Effector memory CD8-positive, alpha-beta T cell (primary cell): ENCODE measurements at regions not wholly inside any gene's neighbourhood (a gene's known extent, or its start where the extent isn't known, plus 50 kb on each side); places are given as distances from the start of the nearest gene placed in this dataset.
"Not testable (repeated sequence)": the region's sequence is repeated elsewhere in the genome, so short reads cannot be mapped to it uniquely, and the experiment has no call there.

Experiments
- ATAC-seq: fragments of 150-1000 bp; cut with Tn5 transposase; replicated peaks from 2 replicates; pipeline ENCODE4 v1.10.0; 2021; ENCODE audit warnings: mild to moderate bottlenecking, moderate library complexity
- DNase-seq, 3 experiments: peaks; one replicate each; pipeline ENCODE4 v3.0.0; 2021
- H3K27ac Mint-ChIP-seq, 2 donors: one replicate each; pipeline ENCODE4 v1.8.0; 2022; ENCODE audit warnings: mild to moderate bottlenecking in 2 of 2, mixed read lengths in 2 of 2, moderate library complexity in 2 of 2
- H3K27me3 Mint-ChIP-seq, 2 donors: one replicate each; pipeline ENCODE4 v1.8.0; 2022; ENCODE audit warnings: mixed read lengths in 2 of 2
- H3K36me3 Mint-ChIP-seq: one replicate; pipeline ENCODE4 v1.8.0; 2022; ENCODE audit warnings: mild to moderate bottlenecking, moderate library complexity, mixed read lengths; ENCODE audit not compliant: insufficient read depth
- H3K4me1 Mint-ChIP-seq, 2 donors: one replicate each; pipeline ENCODE4 v1.8.0; 2022; ENCODE audit warnings: low read depth in 2 of 2, mixed read lengths in 2 of 2
- H3K4me3 Mint-ChIP-seq, 2 donors: one replicate each; pipeline ENCODE4 v1.8.0; 2022; ENCODE audit warnings: mild to moderate bottlenecking in 2 of 2, mixed read lengths in 2 of 2, moderate library complexity in 2 of 2
- H3K9me3 Mint-ChIP-seq, 2 donors: one replicate each; pipeline ENCODE4 v1.8.0; 2022; ENCODE audit warnings: mixed read lengths in 2 of 2

DNA sequence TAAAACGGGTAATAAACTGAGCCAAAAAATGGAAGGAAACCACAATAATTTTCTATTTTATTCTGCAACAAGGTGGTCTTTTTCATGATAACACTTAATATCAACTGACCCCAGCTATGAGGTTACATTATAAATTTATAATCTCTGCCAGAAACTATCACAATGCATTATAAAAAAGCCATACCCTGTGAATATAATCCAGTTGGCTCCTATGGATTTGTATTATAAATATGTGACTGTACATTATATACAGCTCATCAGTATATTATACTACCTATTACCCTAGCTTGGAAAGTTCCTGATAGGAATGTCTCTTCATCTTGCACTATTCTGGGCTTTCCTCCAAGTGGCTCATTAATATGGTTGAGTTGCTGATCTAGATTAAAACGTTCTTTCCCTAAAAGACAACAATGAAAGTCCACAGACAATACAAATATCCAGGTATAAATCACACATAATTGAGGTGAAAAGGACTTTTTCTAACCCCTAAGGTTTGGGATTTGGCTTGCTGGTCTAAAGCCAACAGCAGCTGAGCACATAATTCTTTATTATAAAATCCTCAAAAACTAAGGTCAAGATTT lies 487.7 kb downstream of the TTLL7 start:
- Mint-ChIP-seq H3K27me3 (no peaks in the 10 kb centered on the region), H3K36me3 (no peaks in the 10 kb centered on the region), H3K4me3 (no peak overlapping the region), H3K27ac (no peak overlapping the region), H3K4me1 (no peaks in the 10 kb centered on the region), H3K9me3 (peaks cover 0 to 1% of the 10 kb centered on the region in 2 donors)
- DNase-seq (no peak), ATAC-seq (no peak)

DNA sequence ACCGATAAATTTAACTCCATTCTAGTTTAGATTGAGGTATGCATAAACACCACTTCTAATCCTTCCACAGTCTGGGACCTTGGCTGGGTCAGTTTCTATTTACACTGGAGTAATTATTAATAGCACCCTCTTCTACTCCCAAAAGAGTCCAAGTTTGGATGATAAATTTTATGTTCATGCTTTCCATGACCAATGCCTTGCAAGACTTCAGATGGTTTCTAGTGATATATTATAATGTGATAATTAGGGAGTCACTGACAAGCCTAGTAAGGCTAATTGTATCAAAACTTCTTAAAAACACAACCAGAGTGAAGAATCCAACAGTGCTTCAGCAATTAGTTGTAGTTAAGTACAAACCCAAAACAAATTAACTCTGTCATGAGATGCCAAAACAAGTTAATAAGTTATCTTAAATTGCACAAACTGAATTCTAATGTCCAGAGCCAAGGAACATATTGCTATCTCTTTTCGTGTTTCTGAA lies 489.6 kb downstream of the TTLL7 start:
- Mint-ChIP-seq H3K4me3 (no peak overlapping the region), H3K36me3 (no peaks in the 10 kb centered on the region), H3K4me1 (no peaks in the 10 kb centered on the region), H3K27ac (no peak overlapping the region), H3K27me3 (no peaks in the 10 kb centered on the region), H3K9me3 (peaks cover 1 to 12% of the 10 kb centered on the region in 2 donors)
- DNase-seq (no peak), ATAC-seq (no peak)

- DNase-seq (no peak), ATAC-seq (no peak)
- Mint-ChIP-seq H3K27me3 (no peaks in the 10 kb centered on the region), H3K4me3 (no peak overlapping the region), H3K36me3 (no peaks in the 10 kb centered on the region), H3K27ac (no peak overlapping the region), H3K4me1 (no peaks in the 10 kb centered on the region), H3K9me3 (peaks cover 1 to 12% of the 10 kb centered on the region in 2 donors)
Observed at GRCh38 chr1:83508485-83509151, 490.3 kb downstream of the TTLL7 start.

- H3K4me1 Mint-ChIP-seq: no peaks in the 10 kb centered on the region
- H3K9me3 Mint-ChIP-seq: peaks cover 2 to 20% of the 10 kb centered on the region in 2 donors
- DNase-seq (no peak), ATAC-seq (no peak)
- no peaks in the 10 kb centered on the region for H3K27me3 Mint-ChIP-seq
- H3K4me3 Mint-ChIP-seq: no peak overlapping the region
- H3K36me3 Mint-ChIP-seq: no peaks in the 10 kb centered on the region
- no peak overlapping the region for H3K27ac Mint-ChIP-seq
Observed at GRCh38 chr1:83505148-83505547, 493.8 kb downstream of the TTLL7 start.

DNA sequence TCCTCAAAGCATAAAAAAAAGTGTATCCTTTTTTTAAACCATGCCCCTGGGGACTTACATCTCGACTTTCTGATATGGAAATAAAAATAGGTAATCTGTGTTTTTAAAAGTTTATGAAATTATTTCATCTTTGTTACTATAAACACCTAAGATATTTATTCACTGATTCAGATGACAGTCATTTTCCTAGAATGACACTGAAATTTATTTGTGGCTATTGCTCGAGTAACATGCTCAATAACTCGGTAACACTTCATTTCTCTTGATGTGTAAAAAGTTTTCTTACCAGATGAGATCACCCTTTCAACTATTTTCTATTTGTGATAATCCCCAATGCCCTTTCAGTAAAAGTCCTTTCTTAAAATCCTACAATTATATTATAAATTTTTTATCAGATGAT lies 495.8 kb downstream of the TTLL7 start:
- H3K9me3 Mint-ChIP-seq: peaks cover 2 to 28% of the 10 kb centered on the region in 2 donors
- H3K36me3 Mint-ChIP-seq: no peaks in the 10 kb centered on the region
- DNase-seq: no peak
- no peaks in the 10 kb centered on the region for H3K4me1 Mint-ChIP-seq
- no peak overlapping the region for H3K4me3 Mint-ChIP-seq
- ATAC-seq: no peak
- H3K27ac Mint-ChIP-seq: no peak overlapping the region
- no peaks in the 10 kb centered on the region for H3K27me3 Mint-ChIP-seq

DNA sequence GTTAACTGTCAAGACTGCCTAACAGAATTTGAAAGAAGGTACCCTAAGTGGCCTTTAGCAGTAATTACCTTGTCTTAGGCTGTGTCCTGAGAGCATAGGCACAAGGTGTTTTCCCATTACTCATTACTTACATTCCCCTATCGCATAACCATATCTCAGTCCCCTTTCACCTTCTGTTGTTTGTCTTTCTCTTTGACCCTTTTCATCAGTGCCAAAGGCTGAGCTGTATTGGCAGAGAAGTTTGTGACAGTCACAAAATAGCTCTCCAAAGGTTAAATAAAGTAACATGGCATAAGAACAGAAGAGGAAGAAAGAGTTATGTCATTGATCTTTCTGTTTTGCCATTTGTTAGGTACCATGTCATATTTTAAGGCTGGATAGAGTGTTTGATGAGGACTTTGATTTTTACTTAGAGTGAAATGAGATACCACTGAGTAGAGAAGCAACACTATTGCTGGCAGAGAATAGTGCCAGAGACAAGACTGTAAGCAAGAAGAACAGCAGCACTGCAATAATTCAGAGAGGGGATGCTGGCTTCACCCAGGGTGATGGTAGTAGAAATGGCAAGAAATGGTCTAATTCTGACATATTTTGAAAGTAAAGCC lies 497.8 kb downstream of the TTLL7 start:
- no peaks in the 10 kb centered on the region for H3K4me1 Mint-ChIP-seq
- H3K36me3 Mint-ChIP-seq: no peaks in the 10 kb centered on the region
- DNase-seq (no peak), ATAC-seq (no peak)
- H3K4me3 Mint-ChIP-seq: no peak overlapping the region
- H3K27ac Mint-ChIP-seq: no peak overlapping the region
- peaks cover 2 to 30% of the 10 kb centered on the region in 2 donors for H3K9me3 Mint-ChIP-seq
- H3K27me3 Mint-ChIP-seq: no peaks in the 10 kb centered on the region

GRCh38 chr1:83500531-83500930 lies 498.4 kb downstream of the TTLL7 start:
- no peak overlapping the region for H3K27ac Mint-ChIP-seq
- no peak overlapping the region for H3K4me3 Mint-ChIP-seq
- DNase-seq (no peak), ATAC-seq (no peak)
- peaks cover 2 to 30% of the 10 kb centered on the region in 2 donors for H3K9me3 Mint-ChIP-seq
- no peaks in the 10 kb centered on the region for H3K27me3 Mint-ChIP-seq
- H3K4me1 Mint-ChIP-seq: no peaks in the 10 kb centered on the region
- H3K36me3 Mint-ChIP-seq: no peaks in the 10 kb centered on the region

- H3K4me3 Mint-ChIP-seq: no peak overlapping the region
- H3K9me3 Mint-ChIP-seq: peaks cover 2 to 25% of the 10 kb centered on the region in 2 donors
- no peak for DNase-seq
- no peak for ATAC-seq
- H3K4me1 Mint-ChIP-seq: no peaks in the 10 kb centered on the region
- H3K27me3 Mint-ChIP-seq: no peaks in the 10 kb centered on the region
- H3K27ac Mint-ChIP-seq: no peak overlapping the region
- no peaks in the 10 kb centered on the region for H3K36me3 Mint-ChIP-seq
Observed at GRCh38 chr1:83499998-83500397, 498.9 kb downstream of the TTLL7 start.

DNA sequence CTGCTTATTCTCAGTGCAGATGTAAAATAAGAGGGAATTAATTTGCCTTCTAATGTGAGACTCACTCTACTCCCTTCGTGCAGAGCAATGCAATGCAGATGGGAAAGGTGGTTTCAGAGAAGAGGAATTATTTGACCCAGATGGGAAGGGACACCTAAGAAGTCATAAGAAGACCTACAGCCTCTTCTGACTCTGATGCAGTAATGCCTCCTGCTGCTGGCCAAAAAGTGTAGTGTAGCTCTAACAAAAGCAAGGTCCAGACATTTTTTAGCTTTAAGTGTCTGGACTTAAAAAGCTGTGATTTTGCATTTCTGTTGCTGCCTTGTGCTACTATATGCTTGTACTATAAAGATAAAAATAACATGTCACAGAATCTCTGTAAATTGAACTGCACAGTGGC lies 501.4 kb downstream of the TTLL7 start:
- no peaks in the 10 kb centered on the region for H3K36me3 Mint-ChIP-seq
- peaks cover 3 to 23% of the 10 kb centered on the region in 2 donors for H3K9me3 Mint-ChIP-seq
- no peak overlapping the region for H3K27ac Mint-ChIP-seq
- H3K4me1 Mint-ChIP-seq: no peaks in the 10 kb centered on the region
- no peak overlapping the region for H3K4me3 Mint-ChIP-seq
- DNase-seq (no peak), ATAC-seq (no peak)
- H3K27me3 Mint-ChIP-seq: no peaks in the 10 kb centered on the region

GRCh38 chr1:83495560-83495959 lies 503.4 kb downstream of the TTLL7 start:
- Mint-ChIP-seq H3K4me1 (no peaks in the 10 kb centered on the region), H3K36me3 (no peaks in the 10 kb centered on the region), H3K27ac (no peak overlapping the region), H3K27me3 (no peaks in the 10 kb centered on the region), H3K4me3 (no peak overlapping the region), H3K9me3 (peaks cover 2 to 15% of the 10 kb centered on the region in 2 donors)
- DNase-seq: no peak
- no peak for ATAC-seq

- Mint-ChIP-seq H3K27me3 (no peaks in the 10 kb centered on the region), H3K9me3 (peaks cover 2 to 15% of the 10 kb centered on the region in 2 donors), H3K36me3 (no peaks in the 10 kb centered on the region), H3K4me1 (no peaks in the 10 kb centered on the region), H3K27ac (no peak overlapping the region), H3K4me3 (no peak overlapping the region)
- ATAC-seq (no peak), DNase-seq (no peak)
Observed at GRCh38 chr1:83493633-83494032, 505.3 kb downstream of the TTLL7 start.

- H3K36me3 Mint-ChIP-seq: no peaks in the 10 kb centered on the region
- H3K27me3 Mint-ChIP-seq: no peaks in the 10 kb centered on the region
- H3K4me3 Mint-ChIP-seq: no peak overlapping the region
- H3K4me1 Mint-ChIP-seq: no peaks in the 10 kb centered on the region
- DNase-seq: no peak
- H3K9me3 Mint-ChIP-seq: peaks cover 4 to 15% of the 10 kb centered on the region in 2 donors
- no peak overlapping the region for H3K27ac Mint-ChIP-seq
- ATAC-seq: no peak
Observed at GRCh38 chr1:83491930-83492329, 507.0 kb downstream of the TTLL7 start.

GRCh38 chr1:83490988-83491387 lies 507.9 kb downstream of the TTLL7 start:
- Mint-ChIP-seq H3K4me3 (no peak overlapping the region), H3K27me3 (no peaks in the 10 kb centered on the region), H3K36me3 (no peaks in the 10 kb centered on the region), H3K4me1 (no peaks in the 10 kb centered on the region), H3K9me3 (peaks cover 4 to 11% of the 10 kb centered on the region in 2 donors), H3K27ac (no peak overlapping the region)
- DNase-seq: no peak
- no peak for ATAC-seq

DNA sequence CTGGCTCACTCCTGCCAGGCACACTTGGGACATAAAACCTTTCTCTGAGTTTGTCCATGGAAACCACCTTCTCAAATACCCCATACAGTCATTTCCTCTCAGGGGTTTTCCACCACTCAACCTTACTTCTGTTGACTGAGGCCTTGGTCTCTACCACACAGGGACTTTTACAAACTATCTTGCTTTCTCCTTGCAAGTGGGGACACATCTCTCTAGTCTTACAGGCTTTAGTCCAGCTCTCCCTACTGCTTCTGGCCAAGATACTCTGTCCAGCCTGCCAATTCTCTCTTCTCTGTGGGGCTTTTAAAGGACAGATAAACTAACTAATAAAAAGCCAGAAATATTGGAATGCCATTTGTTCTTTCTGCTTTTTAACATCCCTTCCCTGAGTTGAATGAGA lies 510.8 kb downstream of the TTLL7 start:
- not testable (repeated sequence) for H3K4me1 Mint-ChIP-seq, H3K27ac Mint-ChIP-seq, H3K36me3 Mint-ChIP-seq, H3K4me3 Mint-ChIP-seq, H3K9me3 Mint-ChIP-seq, H3K27me3 Mint-ChIP-seq, DNase-seq, ATAC-seq
